ENCODE measurements at regions not wholly inside any gene's neighbourhood (a gene's known extent, or its start where the extent isn't known, plus 50 kb on each side); places are given as distances from the start of the nearest gene placed in this dataset.

- no peak for TF ChIP-seq CTCF (IDR thresholded peaks at IDR 0.05; ENCODE audit: control extremely low read depth in 1 of 3, insufficient read depth in 1 of 3, low read depth in 1 of 3, low read length in 3 of 3)
- no peak for TF ChIP-seq MAFK (IDR thresholded peaks at IDR 0.05; ENCODE audit: low read depth, low read length)
- no peak for TF ChIP-seq SIN3A (conservative IDR thresholded peaks at IDR 0.05 in 1 of 2, IDR thresholded peaks at IDR 0.05 in 1 of 2; ENCODE audit: low read depth in 1 of 2, low read length in 2 of 2)
- TF ChIP-seq RXRA (IDR thresholded peaks at IDR 0.05; ENCODE audit: insufficient read depth, low read depth, low read length): no peak
- no peak for TF ChIP-seq POLR2AphosphoS5 (IDR thresholded peaks at IDR 0.05; ENCODE audit: low read depth, low read length)
- TF ChIP-seq SRF (IDR thresholded peaks at IDR 0.05; ENCODE audit: low read depth, low read length): no peak
- no peak for TF ChIP-seq HDAC6 (IDR thresholded peaks at IDR 0.05; ENCODE audit: low read depth, low read length)
- no peak for TF ChIP-seq CREB1 (IDR thresholded peaks at IDR 0.05)
- TF ChIP-seq MAX (IDR thresholded peaks at IDR 0.05): no peak
- TF ChIP-seq TCF12 (IDR thresholded peaks at IDR 0.05; ENCODE audit: low read depth, low read length): no peak
- no peak for TF ChIP-seq SUZ12 (IDR thresholded peaks at IDR 0.05; ENCODE audit: low read length)
- no peak for TF ChIP-seq EP300 (IDR thresholded peaks at IDR 0.05; ENCODE audit: borderline replicate concordance in 1 of 2, low read depth in 2 of 2, low read length in 2 of 2)
- TF ChIP-seq POLR2A (IDR thresholded peaks at IDR 0.05; ENCODE audit: control extremely low read depth in 1 of 2, low read depth in 2 of 2, low read length in 2 of 2): no peak
Observed at GRCh38 chr4:13989501-13989900, 362.0 kb upstream of the BOD1L1 start.

All from H1 (cell line).